IMR-90 (cell line): ENCODE measurements at regions not wholly inside any gene's neighbourhood (a gene's known extent, or its start where the extent isn't known, plus 50 kb on each side); places are given as distances from the start of the nearest gene placed in this dataset.

Experiments used
- ATAC-seq: fragments of 200-7000 bp; cut with Tn5 transposase; 2 replicates; pipeline ENCODE4 v1.9.1; 2020; ENCODE audit warnings: low read depth, mild to moderate bottlenecking, moderate library complexity
- BruUV-seq: library from RNA; stranded (reverse); fragments of 400-500 nt; replicated peaks from 2 replicates; lab custom pipeline; 2021; lab: Mats Ljungman, UMichigan
- CTCF ChIA-PET: fragments of 300-600 bp; formaldehyde crosslinking; extraction: SDS; loops from one replicate; lab custom pipeline; 2021; ENCODE audit warnings: antibody characterized with exemption; lab: Yijun Ruan, JAX
- POLR2A ChIA-PET: fragments of 300-600 bp; sonication (Branson Sonifier 250); formaldehyde crosslinking; loops from one replicate; lab custom pipeline; 2022; ENCODE audit warnings: antibody characterized with exemption; ENCODE audit not compliant: unreplicated experiment; lab: Charles Lee
- DNase-seq: peaks from one replicate; pipeline ENCODE4 v3.0.0; 2013
- H2AFZ ChIP-seq: replicated peaks from 2 replicates; pipeline ENCODE3; 2013; ENCODE audit warnings: low read length, mild to moderate bottlenecking; ENCODE audit not compliant: poor library complexity
- H2AK5ac ChIP-seq: 2 replicates; pipeline ENCODE4 v1.6.1; 2013; ENCODE audit warnings: low read depth, low read length, inconsistent platforms
- H2AK9ac ChIP-seq: replicated peaks from 2 replicates; pipeline ENCODE3; 2013; ENCODE audit warnings: mild to moderate bottlenecking, low read depth, low read length, moderate library complexity; ENCODE audit not compliant: poor library complexity
- H2BK120ac ChIP-seq: 2 replicates; pipeline ENCODE4 v1.6.1; 2013; ENCODE audit warnings: low read depth, low read length, inconsistent platforms
- H2BK15ac ChIP-seq: 3 replicates; pipeline ENCODE4 v1.6.1; 2013; ENCODE audit warnings: low read depth, low read length, inconsistent platforms
- H2BK20ac ChIP-seq: 2 replicates; pipeline ENCODE4 v1.6.1; 2013; ENCODE audit warnings: low read depth, mild to moderate bottlenecking, inconsistent platforms, low read length, moderate library complexity
- H2BK5ac ChIP-seq: 2 replicates; pipeline ENCODE4 v1.6.1; 2013; ENCODE audit warnings: mild to moderate bottlenecking, low read depth, low read length, inconsistent platforms; ENCODE audit not compliant: poor library complexity, severe bottlenecking
- H3K14ac ChIP-seq: replicated peaks from 2 replicates; pipeline ENCODE4 v1.6.1; 2013; ENCODE audit warnings: low read depth, low read length, inconsistent platforms
- H3K18ac ChIP-seq: 2 replicates; pipeline ENCODE4 v1.6.1; 2013; ENCODE audit warnings: low read depth, low read length, control low read depth
- H3K23ac ChIP-seq: 2 replicates; pipeline ENCODE4 v1.6.1; 2013; ENCODE audit warnings: low read depth, low read length, inconsistent platforms
- H3K27ac ChIP-seq: 2 replicates; pipeline ENCODE4 v1.5.1; 2013; ENCODE audit warnings: mild to moderate bottlenecking, control low read depth, low read length; ENCODE audit not compliant: insufficient read depth
- H3K27me3 ChIP-seq: 2 replicates; pipeline ENCODE4 v1.6.1; 2013; ENCODE audit warnings: low read length; ENCODE audit not compliant: control insufficient read depth, insufficient read depth
- H3K36me3 ChIP-seq: 2 replicates; pipeline ENCODE4 v1.6.1; 2013; ENCODE audit warnings: low read length, mixed read lengths; ENCODE audit not compliant: control insufficient read depth, insufficient read depth
- H3K4ac ChIP-seq: 2 replicates; pipeline ENCODE4 v1.6.1; 2013; ENCODE audit warnings: low read depth, low read length, inconsistent platforms
- H3K4me1 ChIP-seq: 2 replicates; pipeline ENCODE4 v1.6.1; 2013; ENCODE audit warnings: low read length, mixed read lengths; ENCODE audit not compliant: control insufficient read depth, insufficient read depth
- H3K4me2 ChIP-seq: 2 replicates; pipeline ENCODE4 v1.6.1; 2013; ENCODE audit warnings: low read depth, mild to moderate bottlenecking, control low read depth, low read length, moderate library complexity
- H3K4me3 ChIP-seq: 2 replicates; pipeline ENCODE4 v1.5.1; 2013; ENCODE audit warnings: low read depth, mild to moderate bottlenecking, control low read depth, low read length, moderate library complexity; ENCODE audit not compliant: insufficient read depth
- H3K56ac ChIP-seq: 2 replicates; pipeline ENCODE4 v1.6.1; 2013; ENCODE audit warnings: low read length, inconsistent platforms; ENCODE audit not compliant: insufficient read depth; ENCODE audit errors: extremely low read depth
- H3K79me1 ChIP-seq, 2 experiments: 2 replicates each; pipeline ENCODE4 v1.6.1; 2013; ENCODE audit warnings: low read length in 2 of 2, inconsistent platforms in 1 of 2, low read depth in 1 of 2
- H3K9ac ChIP-seq: 2 replicates; pipeline ENCODE4 v1.6.1; 2013; ENCODE audit warnings: low read depth, low read length, control low read depth
- H3K9me1 ChIP-seq: 2 replicates; pipeline ENCODE4 v1.6.1; 2013; ENCODE audit warnings: low read length, inconsistent platforms; ENCODE audit not compliant: insufficient read depth
- H3K9me3 ChIP-seq: 2 replicates; pipeline ENCODE4 v1.6.1; 2013; ENCODE audit warnings: low read length; ENCODE audit not compliant: control insufficient read depth, insufficient read depth
- H4K20me1 ChIP-seq: 2 replicates; pipeline ENCODE4 v1.6.1; 2013; ENCODE audit warnings: low read length, inconsistent platforms; ENCODE audit not compliant: insufficient read depth
- H4K5ac ChIP-seq: 2 replicates; pipeline ENCODE4 v1.6.1; 2013; ENCODE audit warnings: mild to moderate bottlenecking, low read depth, low read length, control low read depth
- H4K8ac ChIP-seq, 2 experiments: 2 replicates each; pipeline ENCODE4 v1.6.1; 2013; ENCODE audit warnings: low read depth in 2 of 2, low read length in 2 of 2, control low read depth in 1 of 2, inconsistent platforms in 1 of 2
- H4K91ac ChIP-seq: 2 replicates; pipeline ENCODE4 v1.6.1; 2013; ENCODE audit warnings: low read depth, low read length, inconsistent platforms; ENCODE audit not compliant: insufficient read depth
- CEBPB ChIP-seq: IDR thresholded peaks from 2 replicates; pipeline ENCODE4 v1.6.1; 2012; ENCODE audit warnings: low read depth, low read length, improper control_type of control experiment
- RFX5 ChIP-seq: IDR thresholded peaks from 2 replicates; pipeline ENCODE4 v1.8.0; 2012; ENCODE audit warnings: low read depth, mild to moderate bottlenecking, low read length, moderate library complexity
- WGBS, 2 experiments: methylation state at CpG; one replicate each; pipeline versions ENCODE4 v1.1.5 to v1.1.7; 2013; ENCODE audit warnings: missing lambda C conversion rate in 2 of 2; ENCODE audit not compliant: insufficient read length in 1 of 2; ENCODE audit errors: extremely low coverage in 2 of 2; 5-methylcytosine and 5-hydroxymethylcytosine counted together
- dilution Hi-C: fragments of 300-500 bp; cut with HindIII; formaldehyde crosslinking; loops from one replicate; pipeline ENCODE4 v1.14.3; 2018; ENCODE audit warnings: low sequenced_read_pairs; ENCODE audit not compliant: unreplicated experiment
- in situ Hi-C: fragments of 300-500 bp; cut with MboI; formaldehyde crosslinking; loops from 3 replicates; pipeline ENCODE4 v1.14.3; 2019; ENCODE audit warnings: low sequenced_read_pairs, inconsistent platforms, mixed read lengths
- intact Hi-C: fragments of 100-400 bp; cut with micrococcal nuclease; formaldehyde crosslinking; loops from 2 replicates; pipeline ENCODE4 v1.10.0; 2022

DNA sequence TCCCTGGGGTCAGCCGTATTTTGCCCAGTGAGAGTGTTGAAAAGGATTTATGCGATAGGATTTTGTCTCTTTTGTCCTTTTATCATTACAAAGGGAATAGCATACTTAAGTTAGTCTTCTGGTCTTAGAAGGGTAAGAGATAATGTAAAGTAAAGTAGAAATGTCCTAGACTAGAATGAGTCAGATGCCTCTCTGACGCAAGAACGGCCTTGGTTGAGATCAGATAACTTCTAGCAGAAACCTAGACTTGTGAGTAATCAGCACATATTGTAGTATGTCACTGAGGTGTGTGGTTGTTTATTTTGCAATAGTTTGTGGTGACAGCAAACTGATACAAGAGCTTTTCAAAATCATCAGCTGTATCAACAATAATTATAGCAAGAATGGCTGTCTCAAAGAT is 866.1 kb downstream of the NSUN3 start:
- Histone ChIP-seq H3K36me3 (no peaks in the 10 kb centered on the region), H2BK15ac (no peak overlapping the region), H3K4me2 (no peak overlapping the region), H2BK120ac (no peak overlapping the region), H3K79me1 (no peaks in the 10 kb centered on the region), H3K27me3 (no peaks in the 10 kb centered on the region), H2AK9ac (no peak overlapping the region), H4K5ac (no peak overlapping the region), H3K18ac (no peak overlapping the region), H3K4ac (no peak overlapping the region), H2AFZ (no peak overlapping the region), H2AK5ac (no peak overlapping the region), H4K91ac (no peak overlapping the region), H3K9me1 (no peaks in the 10 kb centered on the region), H3K56ac (no peak overlapping the region), H2BK20ac (no peak overlapping the region), H3K23ac (no peak overlapping the region), H3K4me1 (no peaks in the 10 kb centered on the region), H4K8ac (no peak overlapping the region), H3K4me3 (no peak overlapping the region), H2BK5ac (no peak overlapping the region), H3K9me3 (0 out of 2 replicates have a peak, but pooled peaks cover 2% of the 10 kb centered on the region), H4K20me1 (no peaks in the 10 kb centered on the region), H3K9ac (no peak overlapping the region), H3K14ac (no peak overlapping the region), H3K27ac (no peak overlapping the region)
- ATAC-seq = no peak
- DNase-seq = no peak
- dilution Hi-C loops = no loop called here
- WGBS, 2 experiments = 80% methylated on average over 2 of the region's 4 CpGs; no CpG with 5 or more reads in 1 of the 2 experiments
- no TSS peak for BruUV-seq
- intact Hi-C loops = no loop called here
- in situ Hi-C loops = no loop called here
- TF ChIP-seq CEBPB (peak; percentile 62), RFX5 (no peak)
- ChIA-PET CTCF (interaction anchor here (0.5 kb wide), 1 partner anchor 267 kb away, joined by 3 read pairs; no protein-coding TSS in a partner anchor), POLR2A (no interaction called here)
